HUDEP-2 (cell line): ENCODE measurements at regions not wholly inside any gene's neighbourhood (a gene's known extent, or its start where the extent isn't known, plus 50 kb on each side); places are given as distances from the start of the nearest gene placed in this dataset.
"Not testable (repeated sequence)": the region's sequence is repeated elsewhere in the genome, so short reads cannot be mapped to it uniquely, and the experiment has no call there.

Experiments used
- DNase-seq, 76 experiments: peaks; one replicate each; lab custom pipeline; 2025; ENCODE audit not compliant: unreplicated experiment in 76 of 76; lab: John Stamatoyannopoulos, UW

- DNase-seq = no peak
Observed at GRCh38 chr16:8458481-8459046, 131.7 kb downstream of the TMEM114 start.

GRCh38 chr16:8453359-8453758 is 137.0 kb downstream of the TMEM114 start:
- no peak for DNase-seq

- no peak for DNase-seq
Observed at GRCh38 chr16:8452941-8453340, 137.4 kb downstream of the TMEM114 start.

- DNase-seq = no peak
Observed at GRCh38 chr16:8436931-8437330, 153.4 kb downstream of the TMEM114 start.

- no peak for DNase-seq
Observed at GRCh38 chr16:8431783-8432182, 158.5 kb downstream of the TMEM114 start.

GRCh38 chr16:8430401-8430800 is 159.9 kb downstream of the TMEM114 start:
- DNase-seq = no peak

- no peak for DNase-seq
Observed at GRCh38 chr16:8426569-8426968, 163.7 kb downstream of the TMEM114 start.

GRCh38 chr16:8417145-8417544 is 173.2 kb downstream of the TMEM114 start:
- no peak for DNase-seq

- no peak for DNase-seq
Observed at GRCh38 chr16:8408855-8409567, 181.3 kb downstream of the TMEM114 start.

GRCh38 chr16:8407351-8407750 is 183.0 kb downstream of the TMEM114 start:
- no peak for DNase-seq

GRCh38 chr16:8403978-8404749 is 186.1 kb downstream of the TMEM114 start:
- DNase-seq = no peak

GRCh38 chr16:8402981-8403843 is 187.1 kb downstream of the TMEM114 start:
- DNase-seq = no peak

GRCh38 chr16:8400683-8401082 is 189.6 kb downstream of the TMEM114 start:
- DNase-seq = not testable (repeated sequence)

GRCh38 chr16:8398548-8398947 is 191.8 kb downstream of the TMEM114 start:
- DNase-seq = no peak

GRCh38 chr16:8397223-8397622 is 193.1 kb downstream of the TMEM114 start:
- no peak for DNase-seq

GRCh38 chr16:8396463-8396862 is 193.8 kb downstream of the TMEM114 start:
- no peak for DNase-seq

GRCh38 chr16:8391257-8391656 is 199.1 kb downstream of the TMEM114 start:
- DNase-seq = no peak

GRCh38 chr16:8388684-8389083 is 201.6 kb downstream of the TMEM114 start:
- no peak for DNase-seq

GRCh38 chr16:8381814-8382213 is 208.5 kb downstream of the TMEM114 start:
- DNase-seq = no peak

- no peak for DNase-seq
Observed at GRCh38 chr16:8380311-8380710, 210.0 kb downstream of the TMEM114 start.

GRCh38 chr16:8377864-8378263 is 212.4 kb downstream of the TMEM114 start:
- no peak for DNase-seq
